ENCODE measurements at regions not wholly inside any gene's neighbourhood (a gene's known extent, or its start where the extent isn't known, plus 50 kb on each side); places are given as distances from the start of the nearest gene placed in this dataset.

GRCh38 chr9:102087141-102087540, 348.7 kb upstream of the GRIN3A start:
- H3K4me3 ChIP-seq (ENCODE audit: low read length), result peak overlapping the region; percentile 22
- no peaks in the 10 kb centered on the region for H3K79me2 ChIP-seq (replicated peaks; ENCODE audit: insufficient read depth, low read length)
- H3K4me2 ChIP-seq (ENCODE audit: low read length), result peak overlapping the region; percentile 17
- H3K27me3 ChIP-seq (ENCODE audit: insufficient read depth, low read depth, low read length), result no peaks in the 10 kb centered on the region
- H2AFZ ChIP-seq (ENCODE audit: low read depth, low read length), result no peak overlapping the region
- no peaks in the 10 kb centered on the region for H4K20me1 ChIP-seq (ENCODE audit: insufficient read depth)
- no peaks in the 10 kb centered on the region for H3F3A ChIP-seq (ENCODE audit: insufficient read depth, low read length, poor library complexity, severe bottlenecking)
- TF ChIP-seq RAD21 (conservative IDR thresholded peaks at IDR 0.05) (no peak), CTCF (IDR thresholded peaks at IDR 0.05; ENCODE audit: poor library complexity, severe bottlenecking) (no peak), REST (IDR thresholded peaks at IDR 0.05; ENCODE audit: borderline replicate concordance) (no peak), EP300 (conservative IDR thresholded peaks at IDR 0.05; ENCODE audit: poor library complexity, severe bottlenecking) (peak; percentile 92), EZH2 (IDR thresholded peaks at IDR 0.05; ENCODE audit: borderline replicate concordance, insufficient read depth, low read length, poor library complexity, severe bottlenecking) (no peak), SMC3 (conservative IDR thresholded peaks at IDR 0.05; ENCODE audit: poor library complexity) (no peak), MXI1 (conservative IDR thresholded peaks at IDR 0.05; ENCODE audit: poor library complexity, severe bottlenecking) (no peak)
- H3K9me3 ChIP-seq (ENCODE audit: low read length), result no peaks in the 10 kb centered on the region
- no peaks in the 10 kb centered on the region for H3K9me2 ChIP-seq (ENCODE audit: insufficient read depth, low read length)
- peak overlapping the region; percentile 36 for H3K27ac ChIP-seq (ENCODE audit: low read length)
- H3K9ac ChIP-seq (ENCODE audit: low read length), result no peak overlapping the region
- H3K36me3 ChIP-seq (ENCODE audit: insufficient read depth, low read length), result no peaks in the 10 kb centered on the region

GRCh38 chr9:102085548-102085947, 347.1 kb upstream of the GRIN3A start:
- Histone ChIP-seq H3K79me2 (replicated peaks; ENCODE audit: insufficient read depth, low read length) (no peaks in the 10 kb centered on the region), H3K9ac (ENCODE audit: low read length) (no peak overlapping the region), H3K9me2 (ENCODE audit: insufficient read depth, low read length) (no peaks in the 10 kb centered on the region), H3F3A (ENCODE audit: insufficient read depth, low read length, poor library complexity, severe bottlenecking) (no peaks in the 10 kb centered on the region), H3K27me3 (ENCODE audit: insufficient read depth, low read depth, low read length) (no peaks in the 10 kb centered on the region), H2AFZ (ENCODE audit: low read depth, low read length) (no peak overlapping the region), H3K4me3 (ENCODE audit: low read length) (no peak overlapping the region), H3K36me3 (ENCODE audit: insufficient read depth, low read length) (no peaks in the 10 kb centered on the region), H4K20me1 (ENCODE audit: insufficient read depth) (no peaks in the 10 kb centered on the region), H3K4me2 (ENCODE audit: low read length) (no peak overlapping the region), H3K9me3 (ENCODE audit: low read length) (no peaks in the 10 kb centered on the region), H3K27ac (ENCODE audit: low read length) (no peak overlapping the region)
- TF ChIP-seq POLR2AphosphoS5 (IDR thresholded peaks at IDR 0.05), result no peak
- TF ChIP-seq SMC3 (conservative IDR thresholded peaks at IDR 0.05; ENCODE audit: poor library complexity), result no peak
- no peak for TF ChIP-seq RAD21 (conservative IDR thresholded peaks at IDR 0.05)
- TF ChIP-seq EP300 (conservative IDR thresholded peaks at IDR 0.05; ENCODE audit: poor library complexity, severe bottlenecking), result no peak
- TF ChIP-seq MXI1 (conservative IDR thresholded peaks at IDR 0.05; ENCODE audit: poor library complexity, severe bottlenecking), result no peak
- TF ChIP-seq EZH2 (IDR thresholded peaks at IDR 0.05; ENCODE audit: borderline replicate concordance, insufficient read depth, low read length, poor library complexity, severe bottlenecking), result no peak
- TF ChIP-seq REST (IDR thresholded peaks at IDR 0.05; ENCODE audit: borderline replicate concordance), result no peak
- TF ChIP-seq CTCF (IDR thresholded peaks at IDR 0.05; ENCODE audit: poor library complexity, severe bottlenecking), result no peak
- no peak for TF ChIP-seq TAF1 (IDR thresholded peaks at IDR 0.05; ENCODE audit: low read depth)

Measured in neural cell (in vitro differentiated cells).